ENCODE measurements at regions not wholly inside any gene's neighbourhood (a gene's known extent, or its start where the extent isn't known, plus 50 kb on each side); places are given as distances from the start of the nearest gene placed in this dataset.

GRCh38 chr5:93302711-93303110 lies 278.3 kb downstream of the NR2F1-AS1 start:
- no peaks in the 10 kb centered on the region for H3K36me3 Mint-ChIP-seq (ENCODE audit: insufficient read depth, unreplicated experiment)
- CTCF ChIA-PET, result no interaction called here
- H3K4me3 Mint-ChIP-seq (ENCODE audit: low read depth, unreplicated experiment), result no peak overlapping the region
- no peak for TF ChIP-seq CTCF (IDR thresholded peaks at IDR 0.05; ENCODE audit: unreplicated experiment)
- BruUV-seq (replicated peaks), result no TSS peak
- no peak for DNase-seq
- H3K4me1 Mint-ChIP-seq (ENCODE audit: low read depth, unreplicated experiment), result peaks cover 15% of the 10 kb centered on the region
- no peak overlapping the region for H3K27ac Mint-ChIP-seq (ENCODE audit: unreplicated experiment)
- no peaks in the 10 kb centered on the region for H3K27me3 Mint-ChIP-seq (ENCODE audit: unreplicated experiment)
- intact Hi-C loops (cut with micrococcal nuclease; ENCODE audit: unreplicated experiment), result no loop called here
- no peaks in the 10 kb centered on the region for H3K9me3 Mint-ChIP-seq (ENCODE audit: low read depth, unreplicated experiment)

GRCh38 chr5:93300945-93301344 lies 280.1 kb downstream of the NR2F1-AS1 start:
- peaks cover 5% of the 10 kb centered on the region for H3K4me1 Mint-ChIP-seq (ENCODE audit: low read depth, unreplicated experiment)
- no TSS peak for BruUV-seq (replicated peaks)
- H3K27me3 Mint-ChIP-seq (ENCODE audit: unreplicated experiment), result no peaks in the 10 kb centered on the region
- no peak overlapping the region for H3K4me3 Mint-ChIP-seq (ENCODE audit: low read depth, unreplicated experiment)
- H3K9me3 Mint-ChIP-seq (ENCODE audit: low read depth, unreplicated experiment), result no peaks in the 10 kb centered on the region
- CTCF ChIA-PET, result no interaction called here
- H3K36me3 Mint-ChIP-seq (ENCODE audit: insufficient read depth, unreplicated experiment), result no peaks in the 10 kb centered on the region
- intact Hi-C loops (cut with micrococcal nuclease; ENCODE audit: unreplicated experiment), result no loop called here
- TF ChIP-seq CTCF (IDR thresholded peaks at IDR 0.05; ENCODE audit: unreplicated experiment), result no peak
- DNase-seq, result no peak
- no peak overlapping the region for H3K27ac Mint-ChIP-seq (ENCODE audit: unreplicated experiment)

- no peak for TF ChIP-seq CTCF (IDR thresholded peaks at IDR 0.05; ENCODE audit: unreplicated experiment)
- Mint-ChIP-seq H3K27ac (ENCODE audit: unreplicated experiment) (no peak overlapping the region), H3K4me3 (ENCODE audit: low read depth, unreplicated experiment) (no peak overlapping the region), H3K36me3 (ENCODE audit: insufficient read depth, unreplicated experiment) (no peaks in the 10 kb centered on the region), H3K9me3 (ENCODE audit: low read depth, unreplicated experiment) (no peaks in the 10 kb centered on the region), H3K27me3 (ENCODE audit: unreplicated experiment) (no peaks in the 10 kb centered on the region), H3K4me1 (ENCODE audit: low read depth, unreplicated experiment) (peaks cover 9% of the 10 kb centered on the region)
- CTCF ChIA-PET, result no interaction called here
- intact Hi-C loops (cut with micrococcal nuclease; ENCODE audit: unreplicated experiment), result no loop called here
- no TSS peak for BruUV-seq (replicated peaks)
- DNase-seq, result no peak
Observed at GRCh38 chr5:93300309-93300923, 280.6 kb downstream of the NR2F1-AS1 start.

GRCh38 chr5:93299681-93300308 lies 281.2 kb downstream of the NR2F1-AS1 start:
- peaks cover 9% of the 10 kb centered on the region for H3K4me1 Mint-ChIP-seq (ENCODE audit: low read depth, unreplicated experiment)
- H3K36me3 Mint-ChIP-seq (ENCODE audit: insufficient read depth, unreplicated experiment), result no peaks in the 10 kb centered on the region
- intact Hi-C loops (cut with micrococcal nuclease; ENCODE audit: unreplicated experiment), result no loop called here
- no TSS peak for BruUV-seq (replicated peaks)
- CTCF ChIA-PET, result no interaction called here
- no peak for DNase-seq
- TF ChIP-seq CTCF (IDR thresholded peaks at IDR 0.05; ENCODE audit: unreplicated experiment), result no peak
- no peak overlapping the region for H3K4me3 Mint-ChIP-seq (ENCODE audit: low read depth, unreplicated experiment)
- no peaks in the 10 kb centered on the region for H3K27me3 Mint-ChIP-seq (ENCODE audit: unreplicated experiment)
- H3K9me3 Mint-ChIP-seq (ENCODE audit: low read depth, unreplicated experiment), result no peaks in the 10 kb centered on the region
- no peak overlapping the region for H3K27ac Mint-ChIP-seq (ENCODE audit: unreplicated experiment)
